Endothelial cell (in vitro differentiated cells): ENCODE measurements at regions not wholly inside any gene's neighbourhood (a gene's known extent, or its start where the extent isn't known, plus 50 kb on each side); places are given as distances from the start of the nearest gene placed in this dataset.
"Not testable (repeated sequence)": the region's sequence is repeated elsewhere in the genome, so short reads cannot be mapped to it uniquely, and the experiment has no call there.

Experiments
- DNase-seq: peaks from one replicate; pipeline ENCODE4 v3.0.0; 2021; ENCODE audit warnings: low spot score
- H3K27ac Mint-ChIP-seq: one replicate; pipeline ENCODE4 v1.8.0; 2021; ENCODE audit warnings: mixed read lengths, inconsistent platforms; ENCODE audit not compliant: unreplicated experiment
- H3K27me3 Mint-ChIP-seq: one replicate; pipeline ENCODE4 v1.8.0; 2021; ENCODE audit warnings: mild to moderate bottlenecking, moderate library complexity, mixed read lengths, inconsistent platforms; ENCODE audit not compliant: unreplicated experiment
- H3K36me3 Mint-ChIP-seq: one replicate; pipeline ENCODE4 v1.8.0; 2021; ENCODE audit warnings: mild to moderate bottlenecking, low read depth, mixed read lengths, inconsistent platforms; ENCODE audit not compliant: unreplicated experiment
- H3K4me1 Mint-ChIP-seq: one replicate; pipeline ENCODE4 v1.8.0; 2021; ENCODE audit warnings: mild to moderate bottlenecking, mixed read lengths, inconsistent platforms; ENCODE audit not compliant: unreplicated experiment
- H3K4me3 Mint-ChIP-seq: one replicate; pipeline ENCODE4 v1.8.0; 2021; ENCODE audit warnings: mild to moderate bottlenecking, mixed read lengths, inconsistent platforms; ENCODE audit not compliant: unreplicated experiment
- H3K9me3 Mint-ChIP-seq: one replicate; pipeline ENCODE4 v1.8.0; 2021; ENCODE audit warnings: mixed read lengths, inconsistent platforms; ENCODE audit not compliant: unreplicated experiment
- CTCF ChIP-seq: fragments of 200-600 bp; sonication (generic); IDR thresholded peaks from one replicate; pipeline ENCODE4 v1.5.0; 2021; ENCODE audit warnings: antibody characterized with exemption; ENCODE audit not compliant: unreplicated experiment

DNA sequence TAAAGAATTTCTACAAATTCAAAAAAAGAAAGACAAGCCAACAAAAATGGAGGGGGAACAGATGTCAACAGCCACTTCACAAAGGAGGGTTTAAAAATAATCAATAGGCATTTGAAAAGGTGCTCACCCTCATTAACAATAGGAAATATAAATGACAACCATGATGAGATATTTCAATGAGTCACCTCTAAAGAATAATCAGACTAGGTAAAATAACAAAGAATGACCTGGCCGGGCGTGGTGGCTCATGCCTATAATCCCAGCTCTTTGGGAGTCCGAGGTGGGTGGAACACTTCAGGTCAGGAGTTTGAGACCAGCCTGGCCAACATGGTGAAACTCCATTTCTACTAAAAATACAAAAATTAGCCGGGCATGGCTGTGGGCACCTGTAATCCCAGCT is 133.6 kb downstream of the KCNE4 start:
- no peak for TF ChIP-seq CTCF
- Mint-ChIP-seq H3K27ac (no peak overlapping the region), H3K36me3 (no peaks in the 10 kb centered on the region)

GRCh38 chr2:223187256-223187655 is 135.3 kb downstream of the KCNE4 start:
- Mint-ChIP-seq H3K4me1 (peaks cover 4% of the 10 kb centered on the region), H3K27me3 (no peaks in the 10 kb centered on the region), H3K27ac (no peak overlapping the region), H3K9me3 (no peaks in the 10 kb centered on the region), H3K4me3 (no peak overlapping the region), H3K36me3 (no peaks in the 10 kb centered on the region)
- DNase-seq: no peak
- TF ChIP-seq CTCF: no peak

More for the DNA sequence above, 133.6 kb downstream of the KCNE4 start:
- Mint-ChIP-seq H3K4me1 (peaks cover 4% of the 10 kb centered on the region), H3K27me3 (no peaks in the 10 kb centered on the region), H3K4me3 (no peak overlapping the region), H3K9me3 (no peaks in the 10 kb centered on the region)
- no peak for DNase-seq

- not testable (repeated sequence) for H3K27me3 Mint-ChIP-seq, H3K36me3 Mint-ChIP-seq, H3K4me1 Mint-ChIP-seq, H3K4me3 Mint-ChIP-seq, H3K27ac Mint-ChIP-seq, DNase-seq, H3K9me3 Mint-ChIP-seq
These were observed 138.7 kb downstream of the KCNE4 start for GRCh38 chr2:223190561-223191206.

GRCh38 chr2:223196331-223196730 is 144.3 kb downstream of the KCNE4 start:
- Mint-ChIP-seq H3K36me3 (peaks cover 4% of the 10 kb centered on the region), H3K4me1 (peaks cover 5% of the 10 kb centered on the region), H3K9me3 (peaks cover 8% of the 10 kb centered on the region), H3K27me3 (peaks cover 4% of the 10 kb centered on the region), H3K27ac (no peak overlapping the region), H3K4me3 (no peak overlapping the region)
- DNase-seq: no peak
- TF ChIP-seq CTCF: no peak

DNA sequence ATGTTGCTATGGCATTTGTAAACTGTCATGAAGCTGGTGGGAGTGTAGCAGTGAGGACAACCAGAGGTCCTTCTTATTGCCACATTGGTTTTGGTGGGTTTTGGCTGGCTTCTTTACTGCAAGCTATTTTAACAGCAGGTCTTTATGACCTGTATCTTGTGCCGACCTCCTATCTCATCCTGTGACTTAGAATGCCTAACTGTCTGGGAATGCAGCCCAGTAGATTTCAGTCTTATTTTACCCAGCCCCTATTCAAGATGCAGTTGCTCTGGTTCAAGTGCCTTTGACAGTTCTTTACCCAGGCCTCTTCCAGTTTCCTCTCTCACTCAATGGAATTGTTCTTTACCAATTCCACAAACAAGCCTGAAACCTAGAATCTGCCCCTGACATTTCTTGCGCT is 145.1 kb downstream of the KCNE4 start:
- no peak overlapping the region for H3K27ac Mint-ChIP-seq
- H3K9me3 Mint-ChIP-seq: peaks cover 8% of the 10 kb centered on the region
- no peak for TF ChIP-seq CTCF
- H3K4me1 Mint-ChIP-seq: peaks cover 5% of the 10 kb centered on the region
- peaks cover 4% of the 10 kb centered on the region for H3K36me3 Mint-ChIP-seq
- peaks cover 4% of the 10 kb centered on the region for H3K27me3 Mint-ChIP-seq
- no peak for DNase-seq
- H3K4me3 Mint-ChIP-seq: no peak overlapping the region
